ENCODE measurements at regions not wholly inside any gene's neighbourhood (a gene's known extent, or its start where the extent isn't known, plus 50 kb on each side); places are given as distances from the start of the nearest gene placed in this dataset.

DNA sequence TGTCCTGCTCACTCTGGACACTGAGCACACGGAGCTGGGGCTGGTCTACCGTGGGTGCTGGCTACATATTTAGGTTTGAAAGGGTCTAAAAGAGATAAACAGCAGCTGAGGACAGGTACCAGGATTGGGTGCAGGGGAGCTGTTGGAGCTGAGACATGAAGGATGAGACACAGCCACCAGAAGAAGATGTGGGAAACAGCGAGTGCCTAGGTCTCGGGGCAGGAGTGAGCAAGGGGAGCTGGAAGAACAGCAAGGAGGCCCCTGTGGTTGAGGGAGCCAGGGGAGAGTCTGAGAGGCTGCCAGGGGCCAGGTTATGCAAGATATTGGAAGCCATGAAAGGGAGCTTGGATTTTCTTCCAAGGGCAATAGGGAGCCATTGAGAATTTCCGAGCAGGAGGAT is 434.0 kb upstream of the SULF2 start:
- TF ChIP-seq TAF1 (IDR thresholded peaks at IDR 0.05; ENCODE audit: low read depth) (no peak), ZBTB7A (IDR thresholded peaks at IDR 0.05; ENCODE audit: low read depth) (no peak), EP300 (IDR thresholded peaks at IDR 0.05; ENCODE audit: borderline replicate concordance) (no peak), YY1 (IDR thresholded peaks at IDR 0.05; ENCODE audit: low read depth) (no peak), FOXM1 (IDR thresholded peaks at IDR 0.05; ENCODE audit: borderline replicate concordance, low read depth) (no peak), RAD21 (IDR thresholded peaks at IDR 0.05; ENCODE audit: low read depth) (no peak)
- TF ChIP-seq, protein P1, sequence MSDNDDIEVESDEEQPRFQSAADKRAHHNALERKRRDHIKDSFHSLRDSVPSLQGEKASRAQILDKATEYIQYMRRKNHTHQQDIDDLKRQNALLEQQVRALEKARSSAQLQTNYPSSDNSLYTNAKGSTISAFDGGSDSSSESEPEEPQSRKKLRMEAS (IDR thresholded peaks at IDR 0.05): no peak

All from Ishikawa (cell line).